H1 (cell line): ENCODE measurements at regions not wholly inside any gene's neighbourhood (a gene's known extent, or its start where the extent isn't known, plus 50 kb on each side); places are given as distances from the start of the nearest gene placed in this dataset.

Experiments
- CTCF ChIA-PET: fragments of 300-600 bp; sonication (Branson Sonifier 250); formaldehyde crosslinking; loops from one replicate; lab custom pipeline; 2021; ENCODE audit not compliant: partially characterized antibody; lab: Charles Lee
- POLR2A ChIA-PET: fragments of 300-600 bp; sonication (Branson Sonifier 250); formaldehyde crosslinking; loops from one replicate; lab custom pipeline; 2021; ENCODE audit warnings: inconsistent platforms; ENCODE audit not compliant: partially characterized antibody; lab: Charles Lee
- DNase-seq, 2 experiments: peaks; one replicate each; pipeline versions ENCODE4 v3.0.0 to v3.0.0-alpha.2; 2010 to 2022; ENCODE audit warnings: low spot score in 2 of 2, low read depth in 1 of 2, mixed read lengths in 1 of 2
- FAIRE-seq: peaks from 2 replicates; lab custom pipeline; 2011; peaks lifted over from hg19 to GRCh38; lab: Jason Lieb, UNC
- H2AFZ ChIP-seq: 2 replicates; pipeline ENCODE4 v1.8.1; 2012; ENCODE audit warnings: low read length, inconsistent platforms
- H2AK5ac ChIP-seq: 2 replicates; pipeline ENCODE4 v1.6.1; 2013; ENCODE audit warnings: low read depth, low read length
- H2BK120ac ChIP-seq: replicated peaks from 2 replicates; pipeline ENCODE3; 2013; ENCODE audit warnings: low read depth, low read length, inconsistent platforms
- H2BK12ac ChIP-seq: 2 replicates; pipeline ENCODE4 v1.6.1; 2013; ENCODE audit warnings: low read depth, low read length
- H2BK15ac ChIP-seq: 2 replicates; pipeline ENCODE4 v1.6.1; 2013; ENCODE audit warnings: low read length
- H2BK20ac ChIP-seq: 2 replicates; pipeline ENCODE4 v1.6.1; 2013; ENCODE audit warnings: low read length
- H2BK5ac ChIP-seq: 2 replicates; pipeline ENCODE4 v1.6.1; 2013; ENCODE audit warnings: low read depth, low read length
- H3K14ac ChIP-seq: 2 replicates; pipeline ENCODE4 v1.6.1; 2013; ENCODE audit warnings: inconsistent platforms; ENCODE audit not compliant: insufficient read length
- H3K18ac ChIP-seq: 2 replicates; pipeline ENCODE4 v1.6.1; 2013; ENCODE audit warnings: low read length; ENCODE audit errors: extremely low read depth
- H3K23ac ChIP-seq: 2 replicates; pipeline ENCODE4 v1.6.1; 2013; ENCODE audit warnings: inconsistent platforms; ENCODE audit not compliant: insufficient read length
- H3K23me2 ChIP-seq: 2 replicates; pipeline ENCODE4 v1.6.1; 2013; ENCODE audit warnings: low read depth, low read length
- H3K27ac ChIP-seq: 2 replicates; pipeline ENCODE4 v1.6.1; 2011; ENCODE audit warnings: low read depth, low read length, inconsistent platforms
- H3K27me3 ChIP-seq, 4 experiments: replicated peaks in 1 of 4; 1 replicate in 1 of 4; 2 replicates in 3 of 4; pipeline versions ENCODE4 v1.6.1 to v1.8.1; 2011 to 2013; ENCODE audit warnings: low read length in 3 of 4, mild to moderate bottlenecking in 3 of 4, inconsistent platforms in 2 of 4, mixed read lengths in 2 of 4, moderate library complexity in 1 of 4; ENCODE audit not compliant: control insufficient read depth in 3 of 4, insufficient read depth in 3 of 4; ENCODE audit errors: extremely low read depth in 1 of 4
- H3K36me3 ChIP-seq, 4 experiments: 2 replicates each; pipeline versions ENCODE4 v1.6.1 to v1.8.1; 2011 to 2013; ENCODE audit warnings: mild to moderate bottlenecking in 4 of 4, low read length in 3 of 4, moderate library complexity in 2 of 4, control low read depth in 1 of 4, inconsistent platforms in 1 of 4; ENCODE audit not compliant: insufficient read depth in 4 of 4, control insufficient read depth in 2 of 4
- H3K4ac ChIP-seq: replicated peaks from 2 replicates; pipeline ENCODE3; 2013; ENCODE audit warnings: low read length, low read depth, mixed read lengths, inconsistent platforms; ENCODE audit not compliant: insufficient read length
- H3K4me1 ChIP-seq, 4 experiments: replicated peaks in 1 of 4; 1 replicate in 1 of 4; 2 replicates in 3 of 4; pipeline versions ENCODE4 v1.6.1 to v1.8.1; 2011 to 2013; ENCODE audit warnings: low read length in 3 of 4, inconsistent platforms in 2 of 4, mixed read lengths in 1 of 4; ENCODE audit not compliant: insufficient read depth in 4 of 4, control insufficient read depth in 3 of 4
- H3K4me2 ChIP-seq, 2 experiments: 2 replicates each; pipeline versions ENCODE4 v1.6.1 to v1.8.1; 2011 to 2013; ENCODE audit warnings: low read depth in 2 of 2, low read length in 2 of 2, control low read depth in 1 of 2, inconsistent platforms in 1 of 2, mild to moderate bottlenecking in 1 of 2; ENCODE audit not compliant: insufficient read depth in 1 of 2
- H3K4me3 ChIP-seq, 4 experiments: fragments of 200-600, 300-600 bp in 1 of 4; sonication (generic), shearing (Covaris generic), sonication (Bioruptor Twin) in 1 of 4; 2 replicates each; pipeline versions ENCODE4 v1.5.1 to v1.8.1; 2011 to 2016; ENCODE audit warnings: low read length in 4 of 4, low read depth in 3 of 4, control low read depth in 2 of 4, inconsistent platforms in 2 of 4, mild to moderate bottlenecking in 2 of 4, mixed read lengths in 1 of 4, moderate library complexity in 1 of 4; ENCODE audit not compliant: insufficient read depth in 2 of 4; ENCODE audit errors: extremely low read depth in 1 of 4
- H3K56ac ChIP-seq: replicated peaks from 2 replicates; pipeline ENCODE3; 2013; ENCODE audit warnings: low read depth, mild to moderate bottlenecking, mixed read lengths, low read length, inconsistent platforms; ENCODE audit not compliant: insufficient read length
- H3K79me1 ChIP-seq: 2 replicates; pipeline ENCODE4 v1.6.1; 2013; ENCODE audit warnings: low read depth, low read length, control low read depth
- H3K79me2 ChIP-seq, 2 experiments: 2 replicates each; pipeline versions ENCODE4 v1.6.1 to v1.8.1; 2012 to 2013; ENCODE audit warnings: low read length in 2 of 2, mild to moderate bottlenecking in 2 of 2, inconsistent platforms in 1 of 2; ENCODE audit not compliant: insufficient read depth in 2 of 2, control insufficient read depth in 1 of 2
- H3K9ac ChIP-seq, 4 experiments: replicated peaks in 1 of 4; 1 replicate in 1 of 4; 2 replicates in 3 of 4; pipeline versions ENCODE4 v1.6.1 to v1.8.1; 2011 to 2013; ENCODE audit warnings: low read depth in 3 of 4, low read length in 3 of 4, control low read depth in 2 of 4, mild to moderate bottlenecking in 2 of 4, moderate library complexity in 2 of 4, inconsistent platforms in 1 of 4; ENCODE audit errors: extremely low read depth in 1 of 4
- H3K9me3 ChIP-seq, 2 experiments: 2 replicates each; pipeline versions ENCODE4 v1.6.1 to v1.8.1; 2012 to 2013; ENCODE audit warnings: mild to moderate bottlenecking in 2 of 2, moderate library complexity in 2 of 2, control low read depth in 1 of 2, inconsistent platforms in 1 of 2, low read depth in 1 of 2, low read length in 1 of 2, mixed read lengths in 1 of 2; ENCODE audit not compliant: insufficient read depth in 2 of 2
- H4K20me1 ChIP-seq, 2 experiments: replicated peaks in 1 of 2; 2 replicates each; pipeline versions ENCODE3 to v1.8.1; 2011 to 2013; ENCODE audit warnings: inconsistent platforms in 2 of 2, low read length in 2 of 2, mild to moderate bottlenecking in 1 of 2; ENCODE audit not compliant: insufficient read depth in 2 of 2, control insufficient read depth in 1 of 2
- H4K5ac ChIP-seq: 2 replicates; pipeline ENCODE4 v1.6.1; 2013; ENCODE audit warnings: low read length, low read depth, mixed read lengths, inconsistent platforms; ENCODE audit not compliant: insufficient read length
- H4K8ac ChIP-seq: 2 replicates; pipeline ENCODE4 v1.8.0; 2013; ENCODE audit warnings: mild to moderate bottlenecking, moderate library complexity, low read length, inconsistent platforms; ENCODE audit not compliant: insufficient read depth; ENCODE audit errors: extremely low read depth
- H4K91ac ChIP-seq: replicated peaks from 2 replicates; pipeline ENCODE3; 2013; ENCODE audit warnings: low read length, mixed read lengths, inconsistent platforms; ENCODE audit not compliant: insufficient read length
- CBX8 ChIP-seq: fragments of 300-800, 300-1000 bp; sonication (generic); IDR thresholded peaks from 2 replicates; pipeline ENCODE4 v1.7.1; 2016; ENCODE audit warnings: low read depth, low read length, borderline replicate concordance
- RXRA ChIP-seq: IDR thresholded peaks from 2 replicates; pipeline ENCODE4 v1.6.1; 2011; ENCODE audit warnings: low read depth, mild to moderate bottlenecking, low read length, moderate library complexity; ENCODE audit not compliant: insufficient read depth
- SIN3A ChIP-seq, 2 experiments: IDR thresholded peaks in 1 of 2; conservative IDR thresholded peaks in 1 of 2; 2 replicates each; pipeline ENCODE4 v1.6.1; 2011 to 2012; ENCODE audit warnings: low read length in 2 of 2, improper control_type of control experiment in 1 of 2, low read depth in 1 of 2, mild to moderate bottlenecking in 1 of 2
- SP2 ChIP-seq: IDR thresholded peaks from 2 replicates; pipeline ENCODE4 v1.6.1; 2012; ENCODE audit warnings: mild to moderate bottlenecking, low read length, inconsistent platforms
- WGBS, 2 experiments: shearing (Covaris generic) in 1 of 2; methylation state at CpG; one replicate each; pipeline versions ENCODE4 v1.1.6 to v1.1.7; 2013 to 2015; ENCODE audit warnings: low lambda C conversion rate in 2 of 2, mixed read lengths in 2 of 2, inconsistent platforms in 1 of 2, low coverage in 1 of 2, missing lambda C conversion rate in 1 of 2; ENCODE audit not compliant: insufficient replicate concordance in 2 of 2, insufficient coverage in 1 of 2, insufficient read length in 1 of 2; ENCODE audit errors: extremely low coverage in 1 of 2, missing lambda C conversion rate in 1 of 2; 5-methylcytosine and 5-hydroxymethylcytosine counted together

DNA sequence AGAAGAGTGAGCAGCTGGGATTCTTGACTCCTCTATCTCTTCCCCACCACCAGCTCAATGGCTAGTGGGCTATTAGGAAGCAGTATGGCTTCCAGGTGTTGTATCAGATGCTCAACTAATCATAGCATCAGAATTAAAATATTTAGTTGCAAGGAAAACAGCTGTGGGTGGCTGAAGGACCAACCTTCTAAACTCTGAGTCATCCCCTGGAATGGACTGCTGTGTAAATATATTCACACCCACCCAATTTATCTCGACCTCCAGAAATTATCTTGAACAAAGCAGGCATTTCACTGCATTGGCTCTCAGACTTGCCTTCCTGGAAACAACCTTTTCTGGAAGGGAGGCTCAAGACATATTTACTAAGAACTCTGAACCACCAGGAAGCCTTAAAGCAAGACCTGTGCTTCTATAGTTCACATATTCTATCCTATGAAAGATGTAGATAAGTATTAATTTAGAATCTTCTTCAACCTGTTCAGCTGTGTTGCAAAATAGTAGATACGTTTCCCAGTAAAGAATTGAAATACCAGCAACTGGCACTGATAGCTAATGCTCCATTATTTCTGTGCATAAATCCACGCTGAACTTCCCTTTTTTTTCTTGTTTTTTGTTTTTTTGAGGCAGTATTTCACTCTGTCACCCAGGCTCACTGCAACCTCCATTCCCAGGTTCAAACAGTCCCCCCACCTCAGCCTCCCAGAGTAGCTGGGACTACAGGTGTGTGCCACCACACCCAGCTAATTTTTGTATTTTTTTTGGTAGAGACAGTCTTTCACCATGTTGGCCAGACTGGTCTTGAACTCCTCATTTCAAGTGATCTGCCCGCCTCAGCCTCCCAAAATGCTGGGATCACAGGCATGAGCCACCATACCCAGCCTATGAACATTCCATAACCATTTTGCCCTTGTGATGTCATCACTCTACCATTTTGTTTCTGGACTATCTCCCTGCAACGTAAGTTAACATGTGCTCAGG is 56.9 kb upstream of the CD2AP start:
- no peak overlapping the region for H4K8ac ChIP-seq
- H3K4ac ChIP-seq, result no peak overlapping the region
- no peak overlapping the region for H3K18ac ChIP-seq
- TF ChIP-seq RXRA (no peak), SIN3A (conservative IDR thresholded peaks at IDR 0.05 in 1 of 2, IDR thresholded peaks at IDR 0.05 in 1 of 2; ENCODE audit: low read depth in 1 of 2, low read length in 2 of 2) (no peak), CBX8 (no peak), SP2 (no peak)
- TF ChIP-seq, all 59 proteins: peak for 0
- H4K91ac ChIP-seq, result no peak overlapping the region
- H3K4me3 ChIP-seq, result no peak overlapping the region
- no peak overlapping the region for H2BK5ac ChIP-seq
- H2BK120ac ChIP-seq, result no peak overlapping the region
- WGBS, 2 experiments, result 88% methylated on average over 5 of the region's 5 CpGs; no CpG with 5 or more reads in 1 of the 2 experiments
- H2AFZ ChIP-seq, result no peak overlapping the region
- no peaks in the 10 kb centered on the region for H3K79me2 ChIP-seq
- H3K79me1 ChIP-seq, result no peaks in the 10 kb centered on the region
- DNase-seq, result no peak
- no peaks in the 10 kb centered on the region for H3K36me3 ChIP-seq
- H3K27ac ChIP-seq, result no peak overlapping the region
- peaks cover 0 to under 1% (median 0%) of the 10 kb centered on the region in 4 experiments; a peak in 1 of 7 replicates for H3K27me3 ChIP-seq
- no peaks in the 10 kb centered on the region for H4K20me1 ChIP-seq
- H3K23ac ChIP-seq, result no peak overlapping the region
- H2BK20ac ChIP-seq, result no peak overlapping the region
- H2BK12ac ChIP-seq, result no peak overlapping the region
- H3K56ac ChIP-seq, result no peak overlapping the region
- H4K5ac ChIP-seq, result no peak overlapping the region
- no peak overlapping the region for H3K4me2 ChIP-seq
- H3K4me1 ChIP-seq, result no peaks in the 10 kb centered on the region
- CTCF ChIA-PET, result interaction anchor here (0.9 to 1.3 kb wide), 2 partner anchors 8 to 9 kb away, joined by 3 to 4 read pairs; no protein-coding TSS in a partner anchor
- no peak for FAIRE-seq
- no peak overlapping the region for H3K14ac ChIP-seq
- H3K9ac ChIP-seq, result no peak overlapping the region
- no peaks in the 10 kb centered on the region for H3K9me3 ChIP-seq
- POLR2A ChIA-PET, result no interaction called here
- no peak overlapping the region for H2BK15ac ChIP-seq
- no peak overlapping the region for H2AK5ac ChIP-seq
- H3K23me2 ChIP-seq, result no peaks in the 10 kb centered on the region
